IPS DF 6.9 (cell line): ENCODE measurements at regions not wholly inside any gene's neighbourhood (a gene's known extent, or its start where the extent isn't known, plus 50 kb on each side); places are given as distances from the start of the nearest gene placed in this dataset.

Experiments
- DNase-seq: peaks from one replicate; pipeline ENCODE4 v3.0.0-alpha.2; 2013; ENCODE audit warnings: low read depth, low spot score
- H3K27ac ChIP-seq: one replicate; pipeline ENCODE4 v1.5.1; 2013; ENCODE audit warnings: low read length, control low read depth
- H3K27me3 ChIP-seq: 2 replicates; pipeline ENCODE4 v1.6.1; 2013; ENCODE audit warnings: mild to moderate bottlenecking, low read length; ENCODE audit not compliant: control insufficient read depth, insufficient read depth
- H3K36me3 ChIP-seq: 2 replicates; pipeline ENCODE4 v1.6.1; 2013; ENCODE audit warnings: low read length; ENCODE audit not compliant: control insufficient read depth, insufficient read depth
- H3K4me1 ChIP-seq: 2 replicates; pipeline ENCODE4 v1.6.1; 2013; ENCODE audit warnings: low read length; ENCODE audit not compliant: control insufficient read depth, insufficient read depth
- H3K4me3 ChIP-seq: 2 replicates; pipeline ENCODE4 v1.5.1; 2013; ENCODE audit warnings: mild to moderate bottlenecking, low read length
- H3K9me3 ChIP-seq: 2 replicates; pipeline ENCODE4 v1.6.1; 2013; ENCODE audit warnings: low read length, inconsistent platforms; ENCODE audit not compliant: control insufficient read depth, insufficient read depth
- WGBS: extraction: QIAGEN DNeasy Blood & Tissue Kit; methylation state at CpG from one replicate; pipeline ENCODE4 v1.1.7; 2013; ENCODE audit warnings: mixed read lengths, missing lambda C conversion rate; ENCODE audit not compliant: insufficient read length, insufficient coverage; 5-methylcytosine and 5-hydroxymethylcytosine counted together

DNA sequence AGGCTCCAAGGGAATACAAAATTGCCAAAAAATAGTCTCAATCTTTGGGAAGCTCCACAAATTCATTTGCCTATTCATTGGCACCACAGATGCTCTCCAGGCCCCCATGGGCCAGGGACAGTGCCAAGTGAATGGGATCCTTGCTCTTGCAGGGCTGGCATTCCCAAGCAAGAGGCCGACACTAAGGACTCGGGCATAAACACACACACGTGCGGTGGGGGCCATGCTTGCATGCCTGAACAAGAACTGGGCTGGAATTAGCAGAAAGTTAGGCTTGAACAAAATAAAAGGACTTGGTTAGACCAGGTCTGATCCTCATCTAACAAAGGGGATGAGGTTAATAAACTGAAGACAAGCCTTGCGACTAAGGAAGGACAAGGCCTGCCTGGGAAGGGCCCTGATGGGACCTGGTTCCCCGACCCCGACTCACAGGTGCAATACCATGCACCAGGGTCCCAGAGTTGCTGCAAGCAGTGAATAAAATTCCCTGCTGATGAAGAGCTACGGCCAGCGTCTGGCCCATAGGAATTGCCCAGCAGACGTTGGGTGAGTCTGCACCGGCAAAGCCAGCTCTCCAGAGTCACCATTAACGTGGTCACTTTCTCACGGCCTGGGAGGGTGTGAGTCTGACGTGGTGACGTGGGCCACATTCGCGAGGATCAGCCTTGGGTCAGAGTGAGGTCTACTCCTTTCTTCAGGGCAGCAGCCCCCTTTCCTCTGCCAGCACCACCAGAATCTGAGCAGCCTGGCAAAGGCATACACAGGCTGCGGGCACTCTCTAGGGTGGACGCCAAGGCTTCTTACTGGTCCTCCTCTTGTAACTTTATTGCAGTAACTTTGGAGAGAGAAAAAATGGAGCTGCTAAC lies 77.4 kb upstream of the FCN1 start:
- no peak overlapping the region for H3K27ac ChIP-seq
- no CpG with 5 or more reads among the region's 19 CpGs for WGBS
- no peak for DNase-seq
- no peaks in the 10 kb centered on the region for H3K27me3 ChIP-seq
- no peaks in the 10 kb centered on the region for H3K36me3 ChIP-seq
- no peaks in the 10 kb centered on the region for H3K4me1 ChIP-seq
- no peak overlapping the region for H3K4me3 ChIP-seq
- peaks cover 1% of the 10 kb centered on the region for H3K9me3 ChIP-seq

GRCh38 chr9:134995792-134996120 lies 78.0 kb upstream of the FCN1 start:
- no peak overlapping the region for H3K4me3 ChIP-seq
- H3K27ac ChIP-seq: no peak overlapping the region
- H3K27me3 ChIP-seq: no peaks in the 10 kb centered on the region
- WGBS: no CpG with 5 or more reads among the region's 10 CpGs
- DNase-seq: no peak
- H3K9me3 ChIP-seq: peaks cover 1% of the 10 kb centered on the region
- H3K36me3 ChIP-seq: no peaks in the 10 kb centered on the region
- no peaks in the 10 kb centered on the region for H3K4me1 ChIP-seq

DNA sequence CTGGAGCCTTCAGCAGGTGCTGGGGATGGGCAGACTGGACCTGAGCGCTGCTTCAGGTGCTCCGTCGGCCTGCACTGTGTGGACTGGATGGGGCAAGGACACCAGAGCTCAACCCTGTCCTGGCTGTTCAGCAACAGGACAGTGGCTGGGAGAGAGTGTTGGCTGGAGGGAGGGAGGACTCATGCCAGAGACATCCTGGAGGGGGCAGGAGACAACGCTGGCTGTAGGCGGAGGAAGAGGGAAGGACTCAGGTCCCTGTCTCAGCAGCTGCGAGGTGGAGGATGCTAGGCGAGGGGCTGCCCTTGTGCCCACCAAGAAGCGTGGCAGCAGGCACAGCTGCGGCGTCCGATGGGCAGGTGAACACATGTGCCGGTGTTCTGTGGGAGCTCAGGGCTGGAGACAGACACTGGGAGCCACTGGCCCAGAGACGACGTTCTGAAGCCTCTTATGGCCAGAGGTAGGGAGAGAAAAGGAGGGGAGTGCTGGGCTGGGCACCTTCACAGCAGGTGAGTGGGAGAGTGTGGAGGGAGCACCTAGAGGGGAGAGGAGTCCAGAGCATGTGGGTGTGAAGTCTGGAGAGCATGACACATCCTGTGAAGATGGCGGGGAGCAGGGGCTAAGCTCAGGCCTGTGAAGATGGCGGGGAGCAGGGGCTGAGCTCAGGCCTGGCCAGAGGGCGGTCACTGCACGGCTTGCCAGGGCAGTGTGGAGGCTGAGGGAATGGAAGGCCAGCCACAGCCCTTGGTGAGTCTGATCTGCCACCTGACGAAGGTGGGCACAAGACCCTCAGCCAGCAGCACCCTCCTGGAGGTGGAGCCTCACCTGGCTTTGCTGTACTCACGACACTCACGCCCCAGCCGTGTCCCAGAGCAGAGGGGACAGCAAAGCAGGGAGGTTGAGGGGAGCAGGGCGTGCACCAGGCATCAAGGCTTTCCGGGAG lies 79.1 kb upstream of the FCN1 start:
- Histone ChIP-seq H3K27me3 (no peaks in the 10 kb centered on the region), H3K4me1 (no peaks in the 10 kb centered on the region), H3K9me3 (peaks cover 8% of the 10 kb centered on the region), H3K4me3 (no peak overlapping the region), H3K27ac (no peak overlapping the region), H3K36me3 (no peaks in the 10 kb centered on the region)
- no peak for DNase-seq
- WGBS: no CpG with 5 or more reads among the region's 24 CpGs

GRCh38 chr9:135000647-135001245 lies 83.0 kb upstream of the FCN1 start:
- Histone ChIP-seq H3K4me1 (no peaks in the 10 kb centered on the region), H3K9me3 (peaks cover 10% of the 10 kb centered on the region), H3K27ac (no peak overlapping the region), H3K4me3 (no peak overlapping the region), H3K27me3 (no peaks in the 10 kb centered on the region), H3K36me3 (no peaks in the 10 kb centered on the region)
- 100% methylated on average over 1 of the region's 2 CpGs for WGBS
- DNase-seq: no peak

GRCh38 chr9:135001526-135001925 lies 83.8 kb upstream of the FCN1 start:
- H3K4me1 ChIP-seq: no peaks in the 10 kb centered on the region
- no peak overlapping the region for H3K27ac ChIP-seq
- H3K36me3 ChIP-seq: no peaks in the 10 kb centered on the region
- H3K4me3 ChIP-seq: no peak overlapping the region
- DNase-seq: no peak
- peaks cover 10% of the 10 kb centered on the region for H3K9me3 ChIP-seq
- no peaks in the 10 kb centered on the region for H3K27me3 ChIP-seq
- no CpG with 5 or more reads among the region's 2 CpGs for WGBS

- Histone ChIP-seq H3K36me3 (no peaks in the 10 kb centered on the region), H3K9me3 (peaks cover 10% of the 10 kb centered on the region), H3K4me3 (no peak overlapping the region), H3K4me1 (no peaks in the 10 kb centered on the region), H3K27me3 (no peaks in the 10 kb centered on the region), H3K27ac (no peak overlapping the region)
- no peak for DNase-seq
- WGBS: no CpG with 5 or more reads among the region's 6 CpGs
Measured at GRCh38 chr9:135002336-135002735, 84.6 kb upstream of the FCN1 start.

DNA sequence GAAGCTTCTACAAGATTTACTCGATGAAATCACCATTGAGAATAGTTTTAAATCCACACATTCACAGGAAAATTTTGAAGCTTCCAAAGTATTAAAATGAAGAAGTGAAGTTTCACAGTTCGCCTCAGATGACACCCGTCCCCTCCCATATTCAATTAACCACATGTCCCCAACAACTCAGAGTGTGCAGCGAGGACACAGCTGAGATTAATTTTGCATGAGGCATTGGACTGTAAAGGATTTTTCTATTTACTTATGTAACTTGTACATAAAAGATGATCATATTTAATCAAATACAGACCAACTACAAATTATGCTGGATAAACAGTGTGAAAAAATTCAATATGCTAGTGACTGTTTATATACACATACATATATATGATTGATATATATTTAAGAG lies 84.7 kb upstream of the OLFM1 start:
- no peak overlapping the region for H3K27ac ChIP-seq
- WGBS: no CpG with 5 or more reads among the region's 4 CpGs
- H3K9me3 ChIP-seq: peaks cover 10% of the 10 kb centered on the region
- H3K36me3 ChIP-seq: no peaks in the 10 kb centered on the region
- H3K4me3 ChIP-seq: no peak overlapping the region
- no peak for DNase-seq
- H3K27me3 ChIP-seq: no peaks in the 10 kb centered on the region
- H3K4me1 ChIP-seq: no peaks in the 10 kb centered on the region

DNA sequence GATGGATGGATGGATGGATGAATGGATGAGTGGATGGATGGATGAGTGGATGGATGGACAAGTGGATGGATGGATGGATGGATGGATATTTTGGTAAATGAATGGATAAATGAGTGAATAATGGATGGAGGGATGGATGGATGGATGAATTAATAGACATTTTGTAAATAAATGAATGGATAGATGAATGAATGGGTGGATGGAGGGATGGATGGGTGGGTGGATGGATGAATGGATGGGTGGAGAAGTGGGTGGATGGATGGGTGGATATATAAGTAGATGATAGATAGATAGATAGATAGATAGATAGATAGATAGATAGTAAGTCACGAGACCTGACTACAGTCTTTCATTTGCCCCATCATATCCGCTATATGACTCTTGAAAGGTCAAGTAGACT lies 82.7 kb upstream of the OLFM1 start:
- no peak for DNase-seq
- no CpG with 5 or more reads among the region's 2 CpGs for WGBS
- no peaks in the 10 kb centered on the region for H3K4me1 ChIP-seq
- peaks cover 8% of the 10 kb centered on the region for H3K9me3 ChIP-seq
- H3K4me3 ChIP-seq: no peak overlapping the region
- H3K27ac ChIP-seq: no peak overlapping the region
- no peaks in the 10 kb centered on the region for H3K36me3 ChIP-seq
- H3K27me3 ChIP-seq: no peaks in the 10 kb centered on the region

DNA sequence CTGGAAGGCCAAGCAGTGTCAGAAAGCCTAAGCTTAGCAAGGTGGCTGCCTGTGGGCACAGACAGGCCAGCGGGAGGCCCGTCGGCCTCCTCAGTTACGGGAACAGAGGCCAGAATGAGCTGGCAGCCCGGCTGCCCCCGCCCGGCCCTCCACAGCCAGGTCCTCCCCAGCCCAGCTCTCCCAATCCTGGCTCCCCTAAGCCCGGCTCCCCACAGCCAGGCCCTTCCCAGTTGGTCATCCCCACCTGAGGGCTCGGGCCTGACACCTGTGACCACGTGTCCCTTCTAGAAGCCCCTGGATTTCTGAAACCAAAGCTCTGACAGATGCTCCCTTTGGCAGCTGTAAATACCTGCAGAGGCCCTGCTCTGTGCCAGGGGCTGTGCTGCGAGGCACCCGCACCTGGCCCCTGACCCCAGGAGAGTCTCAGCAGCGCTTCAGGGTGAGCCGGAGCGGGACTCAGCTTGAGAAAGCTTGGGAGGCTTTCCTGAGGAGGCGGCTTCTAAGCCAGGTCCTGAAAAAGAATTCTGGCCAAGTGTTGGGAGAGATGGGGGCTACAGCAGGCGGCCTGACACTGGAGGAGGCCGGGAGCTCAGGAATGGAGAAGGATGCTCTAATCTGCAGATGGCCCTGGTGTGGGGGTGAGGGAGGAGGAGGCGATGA lies 80.4 kb upstream of the OLFM1 start:
- H3K36me3 ChIP-seq: no peaks in the 10 kb centered on the region
- no peak for DNase-seq
- no peak overlapping the region for H3K27ac ChIP-seq
- no peak overlapping the region for H3K4me3 ChIP-seq
- H3K27me3 ChIP-seq: no peaks in the 10 kb centered on the region
- WGBS: no CpG with 5 or more reads among the region's 19 CpGs
- peaks cover 2% of the 10 kb centered on the region for H3K9me3 ChIP-seq
- H3K4me1 ChIP-seq: no peaks in the 10 kb centered on the region

DNA sequence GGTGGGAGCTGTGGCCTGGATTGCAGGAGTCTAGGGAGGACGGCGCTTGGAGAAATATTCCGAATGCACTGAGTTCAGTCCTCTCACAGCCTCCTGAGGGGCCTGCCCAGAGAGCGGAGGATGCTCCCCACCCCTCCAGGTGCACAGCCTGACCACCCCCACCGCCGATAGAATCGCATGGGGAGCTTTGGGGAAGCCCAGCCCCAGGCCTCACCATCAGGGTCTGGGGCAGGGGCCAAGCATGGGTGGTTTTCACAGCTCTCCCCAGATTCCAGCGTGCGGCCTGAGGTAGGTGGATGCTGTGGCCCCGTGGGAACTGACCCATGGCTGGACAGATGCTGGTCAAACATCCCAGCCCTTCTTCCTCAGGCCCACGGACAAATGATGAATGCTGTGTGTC lies 79.9 kb upstream of the OLFM1 start:
- Histone ChIP-seq H3K27ac (no peak overlapping the region), H3K27me3 (no peaks in the 10 kb centered on the region), H3K36me3 (no peaks in the 10 kb centered on the region), H3K4me3 (no peak overlapping the region), H3K9me3 (no peaks in the 10 kb centered on the region; the same call in 1 of the 2 replicates), H3K4me1 (no peaks in the 10 kb centered on the region)
- WGBS: no CpG with 5 or more reads among the region's 11 CpGs
- no peak for DNase-seq
